Ramos (cell line): ENCODE measurements at regions not wholly inside any gene's neighbourhood (a gene's known extent, or its start where the extent isn't known, plus 50 kb on each side); places are given as distances from the start of the nearest gene placed in this dataset.

Source experiments
- in situ Hi-C: fragments of 300-500 bp; cut with MboI; formaldehyde crosslinking; loops from one replicate; pipeline ENCODE4 v1.14.3; 2022; ENCODE audit warnings: low sequenced_read_pairs; ENCODE audit not compliant: unreplicated experiment

GRCh38 chr4:125985856-125986255 is 671.1 kb downstream of the FAT4 start:
- in situ Hi-C loops: no loop called here

- in situ Hi-C loops: no loop called here
Measured at GRCh38 chr4:125986307-125986706, 671.6 kb downstream of the FAT4 start.

- in situ Hi-C loops: no loop called here
Measured at GRCh38 chr4:125988464-125988863, 673.7 kb downstream of the FAT4 start.

GRCh38 chr4:125991398-125991797 is 676.6 kb downstream of the FAT4 start:
- in situ Hi-C loops: no loop called here

- in situ Hi-C loops: no loop called here
Measured at GRCh38 chr4:125992891-125993290, 678.1 kb downstream of the FAT4 start.

- in situ Hi-C loops: no loop called here
Measured at GRCh38 chr4:125994024-125994423, 679.3 kb downstream of the FAT4 start.

- in situ Hi-C loops: no loop called here
Measured at GRCh38 chr4:125994430-125994829, 679.7 kb downstream of the FAT4 start.

- in situ Hi-C loops: no loop called here
Measured at GRCh38 chr4:126004941-126005340, 690.2 kb downstream of the FAT4 start.

- in situ Hi-C loops: no loop called here
Measured at GRCh38 chr4:126007142-126007541, 692.4 kb downstream of the FAT4 start.

- in situ Hi-C loops: no loop called here
Measured at GRCh38 chr4:126012691-126013290, 698.0 kb downstream of the FAT4 start.

- in situ Hi-C loops: no loop called here
Measured at GRCh38 chr4:126018274-126018673, 703.5 kb downstream of the FAT4 start.

GRCh38 chr4:126023896-126024295 is 709.1 kb downstream of the FAT4 start:
- in situ Hi-C loops: no loop called here

GRCh38 chr4:126027601-126028000 is 712.8 kb downstream of the FAT4 start:
- in situ Hi-C loops: no loop called here

- in situ Hi-C loops: no loop called here
Measured at GRCh38 chr4:126028876-126029275, 714.1 kb downstream of the FAT4 start.

GRCh38 chr4:126037231-126037630 is 722.5 kb downstream of the FAT4 start:
- in situ Hi-C loops: no loop called here

GRCh38 chr4:126038502-126039144 is 723.9 kb downstream of the FAT4 start:
- in situ Hi-C loops: no loop called here

GRCh38 chr4:126046081-126046614 is 731.4 kb downstream of the FAT4 start:
- in situ Hi-C loops: no loop called here

GRCh38 chr4:126047114-126047513 is 732.4 kb downstream of the FAT4 start:
- in situ Hi-C loops: no loop called here

- in situ Hi-C loops: no loop called here
Measured at GRCh38 chr4:126051689-126052424, 737.1 kb downstream of the FAT4 start.

GRCh38 chr4:126056116-126056650 is 741.4 kb downstream of the FAT4 start:
- in situ Hi-C loops: no loop called here

GRCh38 chr4:126057371-126057770 is 742.6 kb downstream of the FAT4 start:
- in situ Hi-C loops: no loop called here
